Fibroblast of gingiva (primary cell): ENCODE measurements at regions not wholly inside any gene's neighbourhood (a gene's known extent, or its start where the extent isn't known, plus 50 kb on each side); places are given as distances from the start of the nearest gene placed in this dataset.

Experiments used
- DNase-seq: peaks from one replicate; pipeline ENCODE4 v3.0.0-alpha.2; 2011; ENCODE audit warnings: low read depth

DNA sequence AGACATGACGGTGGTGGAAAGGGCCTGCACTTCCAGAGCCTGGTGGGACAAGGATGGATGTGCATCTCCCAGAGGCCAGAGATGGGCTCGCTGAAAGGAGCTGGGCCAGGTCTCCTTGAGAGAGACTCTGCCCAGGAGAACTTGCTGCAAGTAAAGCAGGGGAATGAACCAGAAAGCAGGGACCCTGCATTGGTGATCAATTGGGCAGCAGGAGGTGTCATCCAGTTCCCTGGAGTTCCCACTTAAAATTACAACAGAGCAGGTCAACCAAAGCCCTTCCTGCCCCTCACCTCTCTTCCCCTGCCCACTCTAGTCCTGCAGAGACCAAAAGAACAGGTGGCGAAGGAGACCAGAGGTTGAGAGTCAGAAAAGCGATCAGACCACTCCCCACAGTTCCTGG, 69.7 kb upstream of the CAB39 start:
- DNase-seq: no peak

DNA sequence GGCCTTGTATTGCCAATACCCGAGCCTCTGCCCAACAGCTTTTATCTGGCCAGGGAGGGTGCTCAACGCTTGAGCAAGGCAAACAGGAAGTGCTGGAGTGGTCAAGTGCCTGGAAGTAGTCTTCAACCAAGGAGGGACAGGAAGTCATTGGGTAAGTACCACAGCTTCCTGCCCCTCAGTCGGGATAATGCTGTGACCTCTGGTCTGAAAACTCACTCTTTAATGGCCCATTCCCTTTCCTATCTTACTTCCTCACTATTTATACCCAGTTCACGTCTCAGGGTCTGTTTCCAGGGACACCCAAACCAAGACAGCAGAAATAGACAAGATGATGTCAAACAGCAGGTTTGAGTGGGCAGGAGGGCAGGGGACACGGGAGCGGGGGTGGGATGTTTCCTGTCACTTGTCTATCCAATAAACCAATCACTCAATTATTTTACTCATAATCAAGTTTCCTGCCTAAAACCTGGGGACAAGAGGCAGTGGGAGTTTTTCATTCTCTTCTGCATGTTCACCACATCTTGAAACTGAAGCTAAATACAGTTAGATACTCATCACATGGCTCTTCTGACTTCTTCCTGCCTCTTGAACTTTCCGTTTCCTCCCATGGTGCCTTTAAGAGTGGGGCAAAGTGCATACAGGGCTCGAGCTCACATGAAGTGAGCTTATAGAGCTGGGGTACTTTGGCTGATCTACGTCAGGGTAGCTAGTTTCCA, 68.9 kb upstream of the CAB39 start:
- no peak for DNase-seq

DNA sequence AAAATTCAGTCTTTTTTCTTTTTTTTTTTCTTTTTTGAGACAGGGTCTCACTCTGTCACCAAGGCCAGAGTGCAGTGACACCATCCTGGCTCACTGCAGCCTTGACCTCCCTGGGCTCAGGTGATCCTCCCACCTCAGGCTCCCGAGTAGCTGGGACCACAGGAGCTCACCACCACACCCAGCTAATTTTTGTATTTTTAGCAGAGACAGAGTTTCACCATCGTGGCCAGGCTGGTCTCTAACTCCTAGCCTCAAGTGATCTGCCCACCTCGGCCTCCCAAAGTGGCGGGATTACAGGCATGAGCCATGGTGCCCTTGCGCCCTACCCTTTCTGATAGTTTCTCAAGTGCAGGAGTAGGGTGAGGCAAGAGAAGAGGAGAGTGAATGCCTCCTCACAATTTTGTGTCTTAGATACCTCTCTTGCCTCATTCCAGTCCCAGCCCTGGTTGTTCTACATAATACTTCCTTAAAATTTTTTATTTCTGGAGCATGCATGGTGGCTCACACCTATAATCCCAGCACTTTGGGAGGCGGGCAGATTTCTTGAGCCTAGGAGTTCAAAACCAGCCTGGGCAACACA, 68.2 kb upstream of the CAB39 start:
- no peak for DNase-seq

DNA sequence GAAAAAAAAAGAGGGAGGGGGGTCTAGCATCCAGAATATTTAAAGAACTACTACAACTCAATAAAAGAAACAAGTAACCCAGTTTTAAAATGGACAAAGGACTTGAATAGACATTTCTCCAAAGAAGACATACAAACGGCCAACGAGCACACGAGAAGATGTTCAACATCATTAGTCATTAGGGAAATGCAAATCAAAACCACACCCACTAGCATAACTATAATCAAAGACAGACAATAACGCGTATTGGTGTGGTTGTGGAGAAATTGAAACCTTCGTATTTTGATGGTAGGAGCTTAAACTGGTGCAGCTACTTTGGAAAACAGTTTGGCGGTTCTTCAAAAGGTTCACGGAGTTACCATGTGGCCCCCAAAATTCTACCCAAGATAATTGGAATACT, 64.3 kb upstream of the CAB39 start:
- DNase-seq: no peak

DNA sequence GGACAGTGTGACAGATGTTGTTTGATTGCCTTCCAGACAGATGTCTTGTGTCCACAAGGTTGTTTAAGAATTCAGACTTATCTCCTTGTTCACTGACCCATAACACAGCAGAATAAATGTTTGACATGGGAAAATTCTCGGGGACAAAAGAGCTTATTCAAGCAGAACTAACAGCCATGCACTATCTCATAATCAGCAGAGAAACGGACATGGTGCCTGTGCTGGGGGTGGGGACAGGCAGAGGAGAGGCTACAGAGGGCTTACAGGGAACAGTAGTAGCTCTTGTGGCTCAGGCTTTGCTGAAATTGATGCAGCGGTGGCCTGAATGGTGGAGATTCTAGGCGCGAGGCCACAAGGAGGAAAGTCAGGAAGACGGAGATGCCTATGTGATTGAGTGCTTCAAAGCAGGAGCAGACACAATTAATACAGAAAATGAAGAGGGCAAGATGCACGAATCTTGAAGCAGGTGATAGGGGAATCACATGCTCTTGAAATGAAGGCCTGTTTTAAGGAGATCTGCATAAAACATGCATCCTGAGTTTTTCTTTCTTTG, 62.0 kb upstream of the CAB39 start:
- DNase-seq: no peak

DNA sequence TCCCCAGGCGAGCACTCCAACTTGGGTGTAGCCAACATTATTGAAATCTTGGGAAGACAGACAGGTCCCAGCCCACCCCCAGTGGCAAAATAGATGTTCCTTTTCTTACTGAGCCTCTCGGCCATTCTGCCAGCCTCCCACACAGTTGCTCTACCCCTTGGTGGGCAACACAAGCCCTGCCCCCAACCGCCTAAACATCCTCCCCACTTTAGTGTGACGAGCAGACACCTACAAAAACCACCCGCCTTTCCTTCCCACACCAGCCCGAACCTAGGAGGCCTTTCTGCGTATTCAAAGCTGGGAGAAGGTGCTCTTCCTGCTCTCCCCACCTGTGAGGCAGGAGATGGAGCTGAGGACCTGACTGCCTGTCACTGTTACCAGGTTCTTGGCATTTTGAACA, 58.6 kb upstream of the CAB39 start:
- no peak for DNase-seq

DNA sequence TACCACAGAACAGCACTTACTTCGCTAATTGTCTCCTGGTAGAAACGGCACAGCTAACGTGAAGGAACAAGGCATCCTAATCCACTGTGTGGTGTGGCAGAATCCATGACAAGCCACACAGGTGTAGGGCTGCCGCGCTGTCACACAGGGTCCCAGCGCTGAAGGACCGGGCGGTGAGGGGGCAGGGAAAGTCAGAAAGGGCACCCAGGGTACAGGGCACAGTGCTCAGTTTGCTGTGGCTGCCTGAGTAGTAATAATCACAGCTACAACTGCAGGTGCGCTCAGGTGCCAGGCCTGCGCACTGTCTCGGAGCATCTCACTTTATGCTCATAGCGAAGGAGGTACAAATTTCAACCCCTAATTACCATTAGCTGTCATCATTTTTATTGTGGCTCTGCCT, 55.2 kb upstream of the CAB39 start:
- no peak for DNase-seq

DNA sequence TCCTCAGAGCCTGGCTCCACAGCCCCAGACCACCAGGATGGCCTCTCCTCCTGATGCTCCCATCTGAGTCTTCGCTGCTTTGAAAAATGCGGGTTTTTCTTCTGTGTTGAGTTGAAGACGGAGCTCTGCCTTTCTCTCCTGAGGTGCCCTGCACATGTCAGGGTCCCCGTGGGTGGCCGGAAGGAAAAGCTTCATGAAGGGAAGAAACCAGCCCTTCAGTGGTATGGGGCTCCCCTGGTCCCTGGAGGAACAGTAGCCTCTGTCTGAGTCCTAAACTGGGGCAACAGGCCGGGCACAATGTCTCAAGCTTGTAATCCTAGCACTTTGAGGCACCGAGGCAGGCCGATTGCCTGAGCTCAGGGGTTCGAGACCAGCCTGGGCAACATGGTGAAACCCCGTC, 54.7 kb upstream of the CAB39 start:
- DNase-seq: no peak

DNA sequence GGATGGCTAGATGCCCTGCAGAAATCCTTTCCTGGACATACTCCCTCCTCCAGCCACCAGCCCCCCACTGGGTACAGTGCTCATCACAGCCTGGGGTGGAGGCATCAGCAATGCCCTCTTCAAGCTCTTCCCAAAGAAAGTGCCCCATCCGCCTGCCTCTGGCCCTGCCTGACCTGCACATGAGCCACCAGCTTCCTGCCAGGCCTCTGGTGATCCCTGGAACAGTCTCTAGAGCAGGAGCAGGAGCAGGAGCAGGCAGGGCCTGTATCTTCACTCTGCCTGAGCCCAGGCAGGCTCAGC, 54.1 kb upstream of the CAB39 start:
- DNase-seq: no peak

DNA sequence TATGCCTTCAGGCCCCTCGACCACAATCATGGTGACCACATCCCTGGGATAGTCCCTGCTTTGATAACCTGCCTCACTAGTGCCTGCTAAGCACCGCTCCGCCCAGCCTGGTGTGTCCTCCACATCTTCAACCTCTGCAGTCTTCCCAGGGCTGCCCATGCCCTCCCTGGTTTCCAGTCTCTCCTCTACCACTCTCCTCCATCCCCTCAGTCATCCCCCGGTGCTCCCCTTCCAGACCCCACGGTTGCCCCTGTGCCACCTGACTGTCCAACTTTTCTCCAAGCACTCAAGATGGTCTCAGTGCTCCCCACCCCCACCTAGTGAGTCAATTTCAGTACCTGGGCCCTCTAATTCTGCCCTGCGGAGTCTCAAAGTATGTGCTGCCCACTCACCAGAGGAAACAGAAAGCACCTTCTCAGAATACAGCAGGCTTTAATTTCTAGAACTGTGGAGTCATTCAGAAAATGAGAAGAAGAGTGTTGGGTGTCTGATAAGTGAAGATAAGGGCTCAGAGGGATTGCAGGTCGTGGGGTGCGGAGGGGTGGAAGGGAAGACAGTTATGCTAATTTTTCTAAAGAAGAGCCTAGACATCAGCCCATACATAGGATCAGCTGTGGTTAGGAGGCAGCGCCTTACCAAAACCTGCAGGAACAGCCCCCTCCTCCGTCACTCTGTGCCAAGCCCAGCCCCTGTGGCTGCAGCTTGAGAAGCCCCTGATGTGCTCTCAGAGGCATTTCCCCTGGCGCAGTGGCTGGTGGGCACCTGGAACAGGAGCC, 53.6 kb upstream of the CAB39 start:
- DNase-seq: no peak

DNA sequence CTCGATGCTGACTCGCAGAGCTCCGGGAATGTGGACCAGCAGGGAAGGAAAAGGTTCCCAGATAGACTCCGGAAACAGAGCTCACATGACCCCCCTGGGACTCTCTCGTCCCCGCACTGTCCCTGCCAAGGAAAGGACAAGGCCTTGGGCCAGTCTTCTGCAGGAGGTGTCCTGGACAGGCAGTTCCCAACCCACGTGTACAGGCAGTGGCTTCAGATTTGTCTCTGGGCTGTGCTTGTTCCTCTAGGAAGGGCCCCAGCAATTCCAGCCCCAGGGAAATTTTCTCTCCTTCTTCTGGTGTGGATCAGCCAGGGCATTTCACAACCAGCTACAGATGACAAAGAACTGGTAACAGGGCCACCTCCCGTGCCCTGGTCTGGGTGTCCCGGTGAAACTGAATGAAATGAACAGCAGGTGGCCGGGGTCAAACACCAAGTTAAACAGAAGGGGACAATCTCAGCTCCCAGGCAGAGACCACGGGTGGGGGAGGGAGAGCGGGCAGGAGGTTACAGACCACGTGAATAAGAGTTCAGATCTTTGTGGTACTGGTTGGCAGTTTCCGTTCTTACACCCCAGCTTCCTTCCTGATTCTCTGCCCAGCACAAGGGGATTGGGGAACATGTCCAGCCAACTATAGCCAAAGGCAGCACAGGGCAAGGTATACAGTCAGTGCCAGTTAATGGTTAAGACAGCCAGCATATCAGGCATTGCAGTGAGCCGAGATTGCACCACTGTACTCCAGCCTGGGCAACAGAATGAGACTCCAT, 52.2 kb upstream of the CAB39 start:
- no peak for DNase-seq

DNA sequence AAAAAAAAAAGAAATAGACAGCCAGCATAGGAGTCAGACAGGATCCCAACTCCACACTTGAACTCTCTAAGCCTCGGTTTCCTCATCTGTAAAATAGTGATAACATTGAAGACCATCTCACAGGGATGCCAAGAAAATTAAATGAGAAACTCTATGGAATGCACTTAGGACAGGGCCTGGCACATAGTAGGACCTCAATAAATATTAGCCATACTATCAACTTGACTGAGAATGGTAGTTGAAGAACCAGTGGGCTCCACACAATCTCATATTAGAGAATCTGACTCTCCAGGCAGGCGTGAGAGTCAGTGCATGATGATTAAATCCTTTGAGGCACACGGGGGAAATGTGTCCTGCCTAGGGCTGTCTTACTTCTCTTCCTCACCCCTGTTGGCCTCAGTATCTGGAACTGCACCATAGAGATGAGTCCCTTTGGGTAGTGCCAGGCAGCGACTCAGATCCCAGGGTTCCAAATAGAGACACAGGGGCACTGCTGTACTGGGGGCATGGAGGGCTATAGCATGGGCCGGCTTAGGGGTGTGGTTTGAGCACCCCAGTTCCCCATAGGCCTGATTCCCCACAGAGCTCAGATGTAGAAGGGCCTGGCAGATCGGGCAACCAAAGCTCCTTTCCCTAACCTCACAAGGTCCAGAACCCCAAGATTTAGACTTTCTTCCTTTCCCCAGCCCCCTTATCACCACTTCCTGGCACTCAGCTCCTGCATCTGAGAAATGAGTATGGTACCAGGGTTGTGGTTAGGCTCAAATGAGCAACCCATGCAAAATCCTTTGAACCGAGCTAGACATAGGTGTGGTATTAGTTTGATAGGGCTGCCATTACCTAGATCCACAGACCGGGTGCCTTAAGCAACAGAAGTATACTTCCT, 51.3 kb upstream of the CAB39 start:
- no peak for DNase-seq
